ENCODE measurements at regions not wholly inside any gene's neighbourhood (a gene's known extent, or its start where the extent isn't known, plus 50 kb on each side); places are given as distances from the start of the nearest gene placed in this dataset.

- no peak for TF ChIP-seq EZH2 (IDR thresholded peaks at IDR 0.05)
- TF ChIP-seq POLR2AphosphoS5 (IDR thresholded peaks at IDR 0.05; ENCODE audit: borderline replicate concordance, low read depth, low read length): no peak
- TF ChIP-seq FOXP2 (optimal IDR thresholded peaks at IDR 0.05; ENCODE audit: control extremely low read depth, extremely low read length, insufficient read depth): no peak
Measured at GRCh38 chr20:56766528-56766927, 137.4 kb downstream of the TFAP2C start.
